K562 (cell line): ENCODE measurements at regions not wholly inside any gene's neighbourhood (a gene's known extent, or its start where the extent isn't known, plus 50 kb on each side); places are given as distances from the start of the nearest gene placed in this dataset.
"Not testable (repeated sequence)": the region's sequence is repeated elsewhere in the genome, so short reads cannot be mapped to it uniquely, and the experiment has no call there.

Experiments
- AFF4 ChIP-seq: sonication (generic); formaldehyde crosslinking; IDR thresholded peaks from 2 replicates; pipeline ENCODE4 v1.8.0; 2023; ENCODE audit warnings: mild to moderate bottlenecking, missing genetic modification reagents
- ATF7 ChIP-seq: fragments of 450-650 bp; IDR thresholded peaks from 2 replicates; pipeline ENCODE4 v1.7.1; 2014; ENCODE audit warnings: mild to moderate bottlenecking, moderate library complexity
- CHCHD3 ChIP-seq: fragments of 250-450 bp; sonication (Bioruptor Pico); IDR thresholded peaks from 2 replicates; pipeline ENCODE4 v2.1.2; 2022; ENCODE audit warnings: mild to moderate bottlenecking
- CTBP1 ChIP-seq: fragments of 450-650 bp; IDR thresholded peaks from 2 replicates; pipeline ENCODE4 v1.6.1; 2016; ENCODE audit warnings: borderline replicate concordance
- E2F5 ChIP-seq: sonication (generic); formaldehyde crosslinking; IDR thresholded peaks from 2 replicates; pipeline ENCODE4 v1.8.0; 2022; ENCODE audit warnings: mild to moderate bottlenecking, missing genetic modification reagents
- GABPB1 ChIP-seq: sonication (generic); formaldehyde crosslinking; IDR thresholded peaks from 2 replicates; pipeline ENCODE4 v1.8.0; 2022; ENCODE audit warnings: mild to moderate bottlenecking, missing genetic modification reagents
- L3MBTL2 ChIP-seq: fragments of 450-650 bp; IDR thresholded peaks from 2 replicates; pipeline ENCODE4 v1.6.1; 2016; ENCODE audit warnings: mild to moderate bottlenecking, moderate library complexity
- LARP7 ChIP-seq: fragments of 450-650 bp; IDR thresholded peaks from 2 replicates; pipeline ENCODE4 v1.6.1; 2016
- MAZ ChIP-seq, 2 experiments: fragments of 450-650 bp in 1 of 2; sonication (generic) in 1 of 2; formaldehyde crosslinking; IDR thresholded peaks in 1 of 2; conservative IDR thresholded peaks in 1 of 2; 2 replicates each; pipeline versions ENCODE4 v1.4.0 to v1.5.0; 2020; ENCODE audit warnings: mild to moderate bottlenecking in 1 of 2, missing genetic modification reagents in 1 of 2
- MED1 ChIP-seq: sonication (generic); formaldehyde crosslinking; IDR thresholded peaks from 2 replicates; pipeline ENCODE4 v1.8.1; 2023; ENCODE audit warnings: missing genetic modification reagents, borderline replicate concordance
- MTA3 ChIP-seq: fragments of 450-650 bp; formaldehyde crosslinking; IDR thresholded peaks from 2 replicates; pipeline ENCODE4 v1.6.1; 2017; ENCODE audit warnings: mild to moderate bottlenecking, borderline replicate concordance
- NFYB ChIP-seq: IDR thresholded peaks from 2 replicates; pipeline ENCODE4 v1.6.1; 2011; ENCODE audit warnings: mild to moderate bottlenecking, moderate library complexity; ENCODE audit not compliant: insufficient read length; ENCODE audit errors: extremely low read depth
- PHF8 ChIP-seq: fragments of 200-600 bp; sonication (generic); IDR thresholded peaks from 2 replicates; pipeline ENCODE4 v1.6.1; 2012; ENCODE audit warnings: mixed run types, mild to moderate bottlenecking, inconsistent platforms, low read length, moderate library complexity, borderline replicate concordance
- SUPT5H ChIP-seq: fragments of 450-650 bp; IDR thresholded peaks from 2 replicates; pipeline ENCODE4 v1.6.1; 2016
- TF ChIP-seq, protein P1 (sequence below), 2 experiments: fragments of 250-450 bp in 1 of 2; fragments of 450-650 bp in 1 of 2; sonication (Bioruptor Pico) in 1 of 2; IDR thresholded peaks; 2 replicates each; pipeline versions ENCODE4 v1.6.1 to v1.8.0; 2016 to 2021; ENCODE audit warnings: mild to moderate bottlenecking in 2 of 2, moderate library complexity in 2 of 2, missing compliant biosample characterization in 1 of 2, missing genetic modification characterization in 1 of 2
- TF ChIP-seq, protein P2 (sequence below): fragments of 200-800 bp; sonication (Bioruptor generic); IDR thresholded peaks from 2 replicates; pipeline ENCODE4 v1.6.1; 2017; ENCODE audit warnings: missing genetic modification characterization, missing compliant biosample characterization
- TF ChIP-seq, protein P3 (sequence below), 2 experiments: fragments of 450-650 bp; IDR thresholded peaks; 2 replicates each; pipeline ENCODE4 v1.6.1; 2016

DNA sequence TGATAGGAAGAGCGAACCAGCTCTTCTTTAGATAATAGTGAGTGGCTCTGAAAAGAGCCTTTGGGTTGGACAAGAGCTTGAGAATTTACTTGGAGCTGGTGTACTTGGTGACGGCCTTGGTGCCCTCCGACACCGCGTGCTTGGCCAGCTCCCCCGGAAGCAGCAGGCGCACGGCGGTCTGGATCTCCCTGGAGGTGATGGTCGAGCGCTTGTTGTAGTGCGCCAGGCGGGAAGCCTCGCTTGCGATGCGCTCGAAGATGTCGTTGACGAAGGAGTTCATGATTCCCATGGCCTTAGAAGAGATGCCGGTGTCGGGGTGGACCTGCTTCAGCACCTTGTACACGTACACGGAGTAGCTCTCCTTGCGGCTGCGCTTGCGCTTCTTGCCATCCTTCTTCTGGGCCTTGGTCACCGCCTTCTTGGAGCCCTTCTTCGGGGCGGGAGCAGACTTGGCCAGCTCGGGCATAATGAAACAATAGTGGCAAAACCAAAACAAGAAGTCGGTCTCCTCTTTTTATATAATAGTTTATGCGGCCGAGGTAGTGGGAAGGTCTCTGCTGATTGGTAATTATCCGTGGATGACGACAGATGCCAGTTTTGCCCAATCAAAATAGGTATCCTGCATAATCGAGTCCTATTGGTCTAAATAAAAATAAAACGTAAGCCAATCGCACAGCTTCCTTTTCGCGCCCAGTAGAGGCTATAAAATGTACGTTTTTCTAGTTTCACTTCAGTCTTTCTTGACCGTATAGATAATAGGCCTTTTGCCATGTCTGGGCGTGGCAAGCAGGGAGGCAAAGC lies 104.6 kb downstream of the OR2B2 start (continued):
- TF ChIP-seq AFF4 (CRISPR knock-in tag) = peak; percentile 98
- peak; percentile 87 for TF ChIP-seq L3MBTL2
- peak; percentile 90; the same call in 1 of the 2 replicates for TF ChIP-seq CHCHD3
- 0 out of 2 replicates have a peak, but pooled peaks have one; percentile 41 for TF ChIP-seq MED1 (CRISPR knock-in tag)
- peak; percentile 72; the same call in 1 of the 2 replicates for TF ChIP-seq E2F5 (CRISPR knock-in tag)
- peak; percentile 89; the same call in 1 of the 2 replicates for TF ChIP-seq LARP7
- TF ChIP-seq, protein P1, sequence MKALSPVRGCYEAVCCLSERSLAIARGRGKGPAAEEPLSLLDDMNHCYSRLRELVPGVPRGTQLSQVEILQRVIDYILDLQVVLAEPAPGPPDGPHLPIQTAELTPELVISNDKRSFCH (CRISPR knock-in tag; IDR thresholded peaks at IDR 0.05) = not testable (repeated sequence)
- TF ChIP-seq, protein P1 (tag; IDR thresholded peaks at IDR 0.05) = peak; percentile 40; the same call in 1 of the 2 replicates
- TF ChIP-seq PHF8 = peak; percentile 47; the same call in 1 of the 2 replicates
- TF ChIP-seq SUPT5H = peak; percentile 94
- TF ChIP-seq NFYB = peak; percentile 77
- TF ChIP-seq, protein P2, sequence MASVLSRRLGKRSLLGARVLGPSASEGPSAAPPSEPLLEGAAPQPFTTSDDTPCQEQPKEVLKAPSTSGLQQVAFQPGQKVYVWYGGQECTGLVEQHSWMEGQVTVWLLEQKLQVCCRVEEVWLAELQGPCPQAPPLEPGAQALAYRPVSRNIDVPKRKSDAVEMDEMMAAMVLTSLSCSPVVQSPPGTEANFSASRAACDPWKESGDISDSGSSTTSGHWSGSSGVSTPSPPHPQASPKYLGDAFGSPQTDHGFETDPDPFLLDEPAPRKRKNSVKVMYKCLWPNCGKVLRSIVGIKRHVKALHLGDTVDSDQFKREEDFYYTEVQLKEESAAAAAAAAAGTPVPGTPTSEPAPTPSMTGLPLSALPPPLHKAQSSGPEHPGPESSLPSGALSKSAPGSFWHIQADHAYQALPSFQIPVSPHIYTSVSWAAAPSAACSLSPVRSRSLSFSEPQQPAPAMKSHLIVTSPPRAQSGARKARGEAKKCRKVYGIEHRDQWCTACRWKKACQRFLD (CRISPR knock-in tag) = 0 out of 2 replicates have a peak, but pooled peaks have one; percentile 27
- peak; percentile 99 for TF ChIP-seq MTA3
- TF ChIP-seq GABPB1 (CRISPR knock-in tag) = peak; percentile 48; the same call in 1 of the 2 replicates
- TF ChIP-seq CTBP1 = peak; percentile 56
- peak in 1 of 2 experiments; percentile 28; a peak in 2 of 4 replicates for TF ChIP-seq MAZ (CRISPR knock-in tag; conservative IDR thresholded peaks at IDR 0.05 in 1 of 2, IDR thresholded peaks at IDR 0.05 in 1 of 2)
- TF ChIP-seq ATF7 = peak; percentile 79; the same call in 1 of the 2 replicates
- TF ChIP-seq, protein P3, sequence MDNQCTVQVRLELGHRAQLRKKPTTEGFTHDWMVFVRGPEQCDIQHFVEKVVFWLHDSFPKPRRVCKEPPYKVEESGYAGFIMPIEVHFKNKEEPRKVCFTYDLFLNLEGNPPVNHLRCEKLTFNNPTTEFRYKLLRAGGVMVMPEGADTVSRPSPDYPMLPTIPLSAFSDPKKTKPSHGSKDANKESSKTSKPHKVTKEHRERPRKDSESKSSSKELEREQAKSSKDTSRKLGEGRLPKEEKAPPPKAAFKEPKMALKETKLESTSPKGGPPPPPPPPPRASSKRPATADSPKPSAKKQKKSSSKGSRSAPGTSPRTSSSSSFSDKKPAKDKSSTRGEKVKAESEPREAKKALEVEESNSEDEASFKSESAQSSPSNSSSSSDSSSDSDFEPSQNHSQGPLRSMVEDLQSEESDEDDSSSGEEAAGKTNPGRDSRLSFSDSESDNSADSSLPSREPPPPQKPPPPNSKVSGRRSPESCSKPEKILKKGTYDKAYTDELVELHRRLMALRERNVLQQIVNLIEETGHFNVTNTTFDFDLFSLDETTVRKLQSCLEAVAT (IDR thresholded peaks at IDR 0.05) = peak; percentile 91 to 94
